Fibroblast of lung (primary cell): ENCODE measurements at regions not wholly inside any gene's neighbourhood (a gene's known extent, or its start where the extent isn't known, plus 50 kb on each side); places are given as distances from the start of the nearest gene placed in this dataset.

ENCODE experiments used
- DNase-seq, 2 donors: peaks; one replicate each; pipeline versions ENCODE4 v3.0.0 to v3.0.0-alpha.2; 2010; ENCODE audit warnings: low read depth in 2 of 2
- H2AFZ ChIP-seq: 2 replicates; pipeline ENCODE4 v1.5.1; 2012; ENCODE audit warnings: low read length, control low read depth, inconsistent platforms
- H3K27ac ChIP-seq: 2 replicates; pipeline ENCODE4 v1.5.1; 2011; ENCODE audit warnings: low read length, control low read depth; ENCODE audit not compliant: insufficient read depth
- H3K27me3 ChIP-seq: 2 replicates; pipeline ENCODE4 v1.5.1; 2011; ENCODE audit warnings: mild to moderate bottlenecking, low read length; ENCODE audit not compliant: control insufficient read depth, insufficient read depth
- H3K36me3 ChIP-seq: 2 replicates; pipeline ENCODE4 v1.5.1; 2011; ENCODE audit warnings: low read length; ENCODE audit not compliant: control insufficient read depth, insufficient read depth
- H3K4me1 ChIP-seq: 2 replicates; pipeline ENCODE4 v1.5.1; 2011; ENCODE audit warnings: low read length; ENCODE audit not compliant: control insufficient read depth, insufficient read depth; ENCODE audit errors: extremely low read depth
- H3K4me2 ChIP-seq: 2 replicates; pipeline ENCODE4 v1.5.1; 2011; ENCODE audit warnings: low read length, control low read depth; ENCODE audit not compliant: insufficient read depth; ENCODE audit errors: extremely low read depth
- H3K4me3 ChIP-seq, 4 experiments: fragments of 200-600 bp in 1 of 4; sonication (generic) in 1 of 4; replicated peaks in 1 of 4; 2 replicates each; pipeline ENCODE4 v1.5.1; 2011 to 2016; ENCODE audit warnings: low read length in 4 of 4, low read depth in 3 of 4, mild to moderate bottlenecking in 3 of 4, control low read depth in 2 of 4, inconsistent platforms in 1 of 4, mixed read lengths in 1 of 4; ENCODE audit not compliant: insufficient read depth in 1 of 4; ENCODE audit errors: control extremely low read depth in 1 of 4
- H3K79me2 ChIP-seq: 2 replicates; pipeline ENCODE4 v1.5.1; 2012; ENCODE audit warnings: mild to moderate bottlenecking, low read length, inconsistent platforms; ENCODE audit not compliant: control insufficient read depth, insufficient read depth
- H3K9ac ChIP-seq: 2 replicates; pipeline ENCODE4 v1.5.1; 2011; ENCODE audit warnings: mild to moderate bottlenecking, low read length, control low read depth; ENCODE audit not compliant: insufficient read depth
- H3K9me3 ChIP-seq: 2 replicates; pipeline ENCODE4 v1.5.1; 2012; ENCODE audit warnings: low read depth, low read length; ENCODE audit not compliant: control insufficient read depth, insufficient read depth
- H4K20me1 ChIP-seq: 2 replicates; pipeline ENCODE4 v1.5.1; 2011; ENCODE audit warnings: low read length; ENCODE audit not compliant: control insufficient read depth, insufficient read depth; ENCODE audit errors: extremely low read depth
- CTCF ChIP-seq, 2 donors: IDR thresholded peaks in 1 of 2; conservative IDR thresholded peaks in 1 of 2; 1 replicate in 1 of 2; 2 replicates in 1 of 2; pipeline ENCODE4 v1.5.1; 2011 to 2012; ENCODE audit warnings: low read length in 2 of 2, control low read depth in 1 of 2, inconsistent platforms in 1 of 2, low read depth in 1 of 2, mild to moderate bottlenecking in 1 of 2
- EZH2 ChIP-seq: IDR thresholded peaks from 2 replicates; pipeline ENCODE4 v1.5.1; 2012; ENCODE audit warnings: low read length, control low read depth, mild to moderate bottlenecking; ENCODE audit errors: missing control alignments

- Histone ChIP-seq H3K27ac (no peak overlapping the region), H3K9me3 (no peaks in the 10 kb centered on the region), H3K79me2 (no peaks in the 10 kb centered on the region), H3K36me3 (no peaks in the 10 kb centered on the region), H3K4me3 (no peak overlapping the region), H4K20me1 (no peaks in the 10 kb centered on the region), H3K4me2 (no peak overlapping the region), H3K4me1 (no peaks in the 10 kb centered on the region), H3K9ac (no peak overlapping the region), H2AFZ (no peak overlapping the region), H3K27me3 (no peaks in the 10 kb centered on the region)
- no peak for TF ChIP-seq CTCF (conservative IDR thresholded peaks at IDR 0.05 in 1 of 2, IDR thresholded peaks at IDR 0.05 in 1 of 2; ENCODE audit: low read depth in 1 of 2, low read length in 2 of 2)
- TF ChIP-seq EZH2, result no peak
- peak in 1 of 2 donors; percentile 78 for DNase-seq
Measured at GRCh38 chr2:17271416-17271815, 246.8 kb downstream of the RAD51AP2 start.

GRCh38 chr2:17270894-17271293, 247.3 kb downstream of the RAD51AP2 start:
- H3K4me1 ChIP-seq, result no peaks in the 10 kb centered on the region

GRCh38 chr2:17263570-17263968, 254.7 kb downstream of the RAD51AP2 start:
- no peaks in the 10 kb centered on the region for H3K9me3 ChIP-seq
- H3K27me3 ChIP-seq, result no peaks in the 10 kb centered on the region
- H4K20me1 ChIP-seq, result no peaks in the 10 kb centered on the region
- DNase-seq, result no peak
- H3K27ac ChIP-seq, result no peak overlapping the region
- no peaks in the 10 kb centered on the region for H3K36me3 ChIP-seq
- no peak overlapping the region for H3K4me2 ChIP-seq
- TF ChIP-seq EZH2 (no peak), CTCF (conservative IDR thresholded peaks at IDR 0.05 in 1 of 2, IDR thresholded peaks at IDR 0.05 in 1 of 2; ENCODE audit: low read depth in 1 of 2, low read length in 2 of 2) (no peak)
- H3K79me2 ChIP-seq, result no peaks in the 10 kb centered on the region
- H3K4me1 ChIP-seq, result no peaks in the 10 kb centered on the region
- H3K9ac ChIP-seq, result no peak overlapping the region
- no peak overlapping the region for H3K4me3 ChIP-seq
- H2AFZ ChIP-seq, result no peak overlapping the region

More at GRCh38 chr2:17270894-17271293, 247.3 kb downstream of the RAD51AP2 start:
- H3K36me3 ChIP-seq, result no peaks in the 10 kb centered on the region
- no peak overlapping the region for H3K27ac ChIP-seq
- no peaks in the 10 kb centered on the region for H3K79me2 ChIP-seq
- H3K9ac ChIP-seq, result no peak overlapping the region
- no peak overlapping the region for H3K4me3 ChIP-seq
- H2AFZ ChIP-seq, result no peak overlapping the region
- no peaks in the 10 kb centered on the region for H3K9me3 ChIP-seq
- H4K20me1 ChIP-seq, result no peaks in the 10 kb centered on the region
- H3K4me2 ChIP-seq, result no peak overlapping the region
- no peak for DNase-seq
- no peaks in the 10 kb centered on the region for H3K27me3 ChIP-seq
- TF ChIP-seq CTCF (conservative IDR thresholded peaks at IDR 0.05 in 1 of 2, IDR thresholded peaks at IDR 0.05 in 1 of 2; ENCODE audit: low read depth in 1 of 2, low read length in 2 of 2) (no peak), EZH2 (no peak)
